Aorta (tissue), 5 donors: ENCODE measurements at regions not wholly inside any gene's neighbourhood (a gene's known extent, or its start where the extent isn't known, plus 50 kb on each side); places are given as distances from the start of the nearest gene placed in this dataset.

Source experiments
- ATAC-seq: fragments of 200-7000 bp; cut with Tn5 transposase; one replicate; pipeline ENCODE4 v1.9.1; 2022; ENCODE audit warnings: moderate library complexity; ENCODE audit not compliant: low FRiP score
- DNase-seq, 2 donors: peaks; one replicate each; pipeline ENCODE4 v3.0.0-alpha.2; 2020
- H3K27ac ChIP-seq, 2 donors: one replicate each; pipeline ENCODE4 v1.5.1; 2013; ENCODE audit warnings: low read length in 2 of 2, mild to moderate bottlenecking in 2 of 2, moderate library complexity in 2 of 2, control low read depth in 1 of 2, inconsistent platforms in 1 of 2, low read depth in 1 of 2
- H3K27me3 ChIP-seq, 2 donors: one replicate each; pipeline ENCODE4 v1.6.1; 2013; ENCODE audit warnings: control low read depth in 1 of 2, low read length in 1 of 2, mild to moderate bottlenecking in 1 of 2, moderate library complexity in 1 of 2; ENCODE audit not compliant: insufficient read depth in 2 of 2, control insufficient read depth in 1 of 2
- H3K36me3 ChIP-seq, 2 donors: one replicate each; pipeline ENCODE4 v1.6.1; 2013; ENCODE audit warnings: control low read depth in 1 of 2, low read length in 1 of 2, mild to moderate bottlenecking in 1 of 2; ENCODE audit not compliant: insufficient read depth in 2 of 2, control insufficient read depth in 1 of 2
- H3K4me1 ChIP-seq, 2 donors: one replicate each; pipeline ENCODE4 v1.6.1; 2013; ENCODE audit warnings: low read length in 2 of 2, control low read depth in 1 of 2, mild to moderate bottlenecking in 1 of 2, moderate library complexity in 1 of 2; ENCODE audit not compliant: insufficient read depth in 2 of 2, control insufficient read depth in 1 of 2
- H3K4me3 ChIP-seq, 2 donors: one replicate each; pipeline ENCODE4 v1.5.1; 2013; ENCODE audit warnings: low read length in 2 of 2, control low read depth in 1 of 2, mild to moderate bottlenecking in 1 of 2
- H3K9me3 ChIP-seq: one replicate; pipeline ENCODE4 v1.6.1; 2013; ENCODE audit warnings: mild to moderate bottlenecking, low read length; ENCODE audit not compliant: control insufficient read depth
- whole genome bisulfite sequencing, 2 donors: extraction: QIAGEN DNeasy Blood & Tissue Kit; methylation state at CpG; one replicate each; pipeline ENCODE4 v1.1.7; 2013; 5-methylcytosine and 5-hydroxymethylcytosine counted together
- intact Hi-C, 2 donors: fragments of 100-400 bp; cut with DNase I; formaldehyde crosslinking; loops; one replicate each; pipeline versions ENCODE4 v1.14.2 to v1.15.0; 2022
- donor health status: healthy with polysubstance abuse.
- donor health status: Bipolar disorder and iron deficiency.
- donor health status: DM: no; HTN: no; CAD: no.
- donor health status: DM: no; HTN: no; CAD: no.
- donor health status: DM: yes; HTN: yes; CAD: no.

DNA sequence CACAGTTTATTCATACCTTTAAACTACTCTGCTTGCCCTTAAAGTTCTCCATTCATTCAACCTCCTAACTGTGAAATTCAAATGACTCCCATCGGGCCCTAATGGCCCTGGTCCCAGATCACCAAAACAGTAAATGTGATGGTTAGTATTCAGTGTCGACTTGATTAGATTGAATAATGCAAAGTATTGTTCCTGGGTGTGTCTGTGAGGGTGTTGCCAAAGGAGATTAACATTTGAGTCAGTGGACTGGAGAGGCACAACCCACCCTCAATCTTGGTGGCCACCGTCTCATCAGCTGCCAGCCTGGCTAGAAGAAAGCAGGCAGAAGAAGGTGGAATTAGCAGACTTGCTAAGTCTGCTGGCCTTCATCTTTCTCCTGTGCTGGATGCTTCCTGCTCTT, 80.1 kb upstream of the PLXNA4 start:
- DNase-seq: no peak
- peaks cover 0 to 1% of the 10 kb centered on the region in 2 donors for H3K27me3 ChIP-seq
- no peak overlapping the region for H3K4me3 ChIP-seq
- H3K27ac ChIP-seq: no peak overlapping the region
- intact Hi-C loops: no loop called here
- 87 to 89% methylated on average over 3 of the region's 3 CpGs for WGBS, 2 donors
- ATAC-seq: no peak
- peaks cover 3% of the 10 kb centered on the region for H3K9me3 ChIP-seq
- no peaks in the 10 kb centered on the region for H3K36me3 ChIP-seq
- H3K4me1 ChIP-seq: no peaks in the 10 kb centered on the region

DNA sequence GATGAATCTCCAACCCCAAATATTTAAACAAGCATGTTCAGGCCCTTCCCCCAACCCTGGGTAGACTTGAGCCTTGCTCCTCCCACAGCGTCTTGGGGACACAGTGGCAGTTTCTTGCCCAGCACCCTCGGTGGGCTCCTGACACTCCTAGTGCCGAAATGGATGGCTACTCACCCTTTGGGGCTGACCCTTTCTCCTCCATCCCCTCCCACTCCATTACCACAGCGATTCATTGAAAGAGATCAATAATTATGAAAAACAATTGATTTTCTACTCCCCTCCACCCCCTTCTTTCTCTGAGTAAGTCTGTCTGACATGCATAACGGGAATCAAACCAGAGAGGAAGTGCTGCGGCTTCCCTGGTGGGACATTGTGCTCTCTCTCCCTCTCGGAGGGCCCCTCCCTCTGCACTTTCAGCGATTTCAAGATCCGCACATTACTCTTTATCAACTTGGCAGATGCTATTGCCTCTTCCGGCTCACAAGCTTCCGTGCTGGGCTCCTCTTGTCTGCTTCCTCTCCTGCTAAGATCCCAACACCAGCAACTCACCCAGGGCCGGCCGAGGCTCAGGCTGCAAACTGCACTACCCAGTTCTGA, 79.0 kb upstream of the PLXNA4 start:
- ATAC-seq: peak; percentile 33
- Histone ChIP-seq H3K4me3 (no peak overlapping the region), H3K27ac (no peak overlapping the region), H3K9me3 (peaks cover 3% of the 10 kb centered on the region), H3K36me3 (no peaks in the 10 kb centered on the region), H3K4me1 (no peaks in the 10 kb centered on the region), H3K27me3 (peaks cover 0 to 1% of the 10 kb centered on the region in 2 donors)
- DNase-seq: peak in 1 of 2 donors; percentile 69
- intact Hi-C loops: no loop called here
- WGBS, 2 donors: 4 to 6% methylated on average over 13 of the region's 13 CpGs

DNA sequence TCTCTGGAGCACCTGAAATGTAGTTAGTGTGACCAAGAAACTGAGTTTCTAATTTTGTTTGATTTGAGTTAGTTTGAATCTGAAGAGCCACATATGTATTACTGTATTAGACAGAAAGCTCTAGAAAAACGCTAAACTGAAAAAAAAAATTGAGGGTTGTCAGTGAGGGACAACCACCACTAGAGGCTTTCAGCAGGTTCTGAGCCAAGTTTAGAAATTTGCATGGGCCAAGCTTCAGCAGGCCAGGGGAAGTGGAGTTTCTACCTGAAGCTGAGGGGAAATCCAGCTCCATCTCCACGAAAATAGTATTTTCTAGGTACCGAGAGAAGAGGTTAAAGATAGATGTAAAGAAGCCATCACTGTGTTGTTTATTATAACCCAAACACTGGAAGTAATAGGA, 77.9 kb upstream of the PLXNA4 start:
- H3K4me1 ChIP-seq: no peaks in the 10 kb centered on the region
- no peak overlapping the region for H3K27ac ChIP-seq
- DNase-seq (no peak), ATAC-seq (no peak)
- 57 to 59% methylated on average over 3 of the region's 3 CpGs for WGBS, 2 donors
- peaks cover 3% of the 10 kb centered on the region for H3K9me3 ChIP-seq
- no peak overlapping the region for H3K4me3 ChIP-seq
- H3K36me3 ChIP-seq: no peaks in the 10 kb centered on the region
- H3K27me3 ChIP-seq: peaks cover 0 to 1% of the 10 kb centered on the region in 2 donors
- intact Hi-C loops: no loop called here

DNA sequence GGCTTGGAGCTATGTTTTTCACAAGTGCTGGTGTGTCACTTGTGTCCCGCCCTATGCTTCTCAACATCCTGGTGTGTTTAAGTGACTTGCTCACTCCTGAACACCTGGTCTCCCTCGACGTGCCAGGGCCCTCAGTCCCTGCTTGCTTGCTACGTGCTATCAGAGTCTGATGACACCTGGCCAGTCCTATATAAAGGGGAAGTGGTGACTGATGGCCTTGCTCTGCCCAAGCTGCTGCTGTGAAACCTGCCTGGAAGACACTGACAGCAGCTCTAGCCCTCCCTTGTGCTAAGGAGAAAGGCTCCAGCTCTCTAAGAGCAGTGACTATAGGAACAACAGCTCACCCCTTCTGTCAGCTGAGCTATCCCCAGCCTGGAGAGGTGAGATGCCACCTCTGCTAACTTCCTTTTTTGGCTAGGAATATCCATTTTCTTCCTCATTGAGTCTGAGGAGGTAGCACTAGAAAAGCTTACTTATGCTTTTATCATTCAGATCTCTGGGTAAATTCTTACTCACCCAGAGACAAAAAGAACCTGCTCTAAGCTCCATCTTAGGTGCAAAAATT, 77.2 kb upstream of the PLXNA4 start:
- 83 to 85% methylated on average over 4 of the region's 4 CpGs for WGBS, 2 donors
- peaks cover 3% of the 10 kb centered on the region for H3K9me3 ChIP-seq
- no peak overlapping the region for H3K27ac ChIP-seq
- H3K27me3 ChIP-seq: peaks cover 0 to 1% of the 10 kb centered on the region in 2 donors
- ATAC-seq (no peak), DNase-seq (no peak)
- intact Hi-C loops: no loop called here
- no peaks in the 10 kb centered on the region for H3K4me1 ChIP-seq
- H3K36me3 ChIP-seq: no peaks in the 10 kb centered on the region
- H3K4me3 ChIP-seq: no peak overlapping the region

DNA sequence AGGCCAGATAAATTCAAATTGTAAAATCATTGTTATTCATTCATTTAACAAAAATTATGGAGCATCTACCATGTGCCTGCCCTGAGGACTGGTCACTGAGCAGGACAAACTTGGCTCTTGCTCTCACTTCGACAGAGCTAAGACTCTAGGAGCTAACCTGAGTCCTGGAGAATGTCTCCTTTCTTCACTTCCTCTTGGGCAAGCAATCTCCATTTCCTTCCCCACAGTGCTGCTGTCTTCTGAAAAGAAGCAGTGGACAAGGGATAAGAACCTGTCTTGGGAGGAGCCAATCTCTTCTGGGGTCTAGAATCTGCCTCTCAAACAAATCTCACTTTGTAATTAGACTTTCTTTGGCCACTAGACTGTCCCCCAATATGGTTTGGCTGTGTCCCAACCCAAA, 76.2 kb upstream of the PLXNA4 start:
- Histone ChIP-seq H3K9me3 (peaks cover 1% of the 10 kb centered on the region), H3K27me3 (peaks cover 0 to 1% of the 10 kb centered on the region in 2 donors), H3K36me3 (no peaks in the 10 kb centered on the region), H3K4me3 (no peak overlapping the region), H3K27ac (no peak overlapping the region), H3K4me1 (no peaks in the 10 kb centered on the region)
- intact Hi-C loops: no loop called here
- WGBS, 2 donors: 76 to 90% methylated on average over 1 of the region's 1 CpG
- ATAC-seq: no peak
- no peak for DNase-seq

DNA sequence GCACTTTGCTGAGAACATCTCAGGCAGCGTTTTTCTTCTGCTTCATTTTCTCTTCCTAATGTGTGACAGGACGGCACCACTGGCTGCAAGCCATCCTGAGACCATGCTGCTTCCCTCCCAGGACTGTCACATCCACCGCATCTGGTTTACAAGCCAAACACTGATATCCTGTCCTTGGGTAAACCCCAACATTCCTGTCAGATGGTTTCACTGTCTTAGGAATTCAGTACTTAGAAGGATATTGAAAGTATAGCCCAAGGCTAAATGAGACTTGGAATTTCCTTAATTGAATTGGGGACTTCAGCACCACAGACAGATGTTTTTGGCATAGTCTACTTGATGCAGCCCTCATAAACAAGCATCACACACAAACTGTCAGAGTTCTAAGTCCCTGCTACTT, 74.2 kb upstream of the PLXNA4 start:
- DNase-seq (no peak), ATAC-seq (no peak)
- no peaks in the 10 kb centered on the region for H3K27me3 ChIP-seq
- H3K4me1 ChIP-seq: no peaks in the 10 kb centered on the region
- H3K4me3 ChIP-seq: no peak overlapping the region
- H3K9me3 ChIP-seq: no peaks in the 10 kb centered on the region
- no peak overlapping the region for H3K27ac ChIP-seq
- H3K36me3 ChIP-seq: no peaks in the 10 kb centered on the region
- WGBS, 2 donors: 11 to 18% methylated on average over 3 of the region's 3 CpGs
- intact Hi-C loops: no loop called here

DNA sequence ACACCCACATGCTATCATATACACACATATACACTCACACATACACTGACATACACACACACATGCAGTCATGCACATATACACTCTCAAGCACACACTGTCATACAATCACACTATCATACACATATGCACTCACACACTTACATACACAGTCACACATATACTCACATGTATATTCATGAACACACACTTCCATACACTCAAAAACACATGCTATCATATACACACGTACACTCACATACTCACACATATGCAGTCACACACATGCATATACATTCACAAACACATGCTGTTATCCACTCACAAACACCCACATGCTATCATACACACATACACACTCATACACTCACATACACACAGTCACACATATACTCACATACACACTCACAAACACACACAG, 71.0 kb upstream of the PLXNA4 start:
- ATAC-seq (no peak), DNase-seq (no peak)
- intact Hi-C loops: no loop called here
- no peaks in the 10 kb centered on the region for H3K9me3 ChIP-seq
- no peak overlapping the region for H3K27ac ChIP-seq
- 96 to 100% methylated on average over 1 of the region's 1 CpG for WGBS, 2 donors
- H3K4me3 ChIP-seq: no peak overlapping the region
- no peaks in the 10 kb centered on the region for H3K27me3 ChIP-seq
- H3K36me3 ChIP-seq: no peaks in the 10 kb centered on the region
- H3K4me1 ChIP-seq: no peaks in the 10 kb centered on the region

DNA sequence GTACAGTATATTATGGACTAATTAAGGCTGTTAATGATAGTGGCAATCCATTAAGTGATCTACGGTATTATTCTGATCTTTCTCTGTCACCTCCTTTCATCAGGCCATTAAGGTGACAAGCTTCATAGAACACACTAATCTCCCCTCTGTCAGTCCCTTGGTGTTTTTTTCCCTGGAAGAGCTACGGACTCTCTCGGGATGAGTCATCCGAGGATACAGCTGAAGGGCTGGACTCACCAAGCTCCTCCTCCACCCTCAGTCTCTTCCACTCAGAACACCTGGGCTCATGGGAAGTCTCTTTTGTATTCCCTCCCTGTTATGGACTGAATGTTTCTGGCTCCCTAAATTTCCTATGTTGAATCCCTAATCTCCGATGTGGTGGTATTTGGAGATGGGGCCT, 69.8 kb upstream of the PLXNA4 start:
- no peak for DNase-seq
- no peak overlapping the region for H3K4me3 ChIP-seq
- no peak overlapping the region for H3K27ac ChIP-seq
- no peaks in the 10 kb centered on the region for H3K27me3 ChIP-seq
- no peak for ATAC-seq
- intact Hi-C loops: no loop called here
- no peaks in the 10 kb centered on the region for H3K36me3 ChIP-seq
- H3K9me3 ChIP-seq: peaks cover 2% of the 10 kb centered on the region
- 62 to 72% methylated on average over 5 of the region's 5 CpGs for WGBS, 2 donors
- no peaks in the 10 kb centered on the region for H3K4me1 ChIP-seq

DNA sequence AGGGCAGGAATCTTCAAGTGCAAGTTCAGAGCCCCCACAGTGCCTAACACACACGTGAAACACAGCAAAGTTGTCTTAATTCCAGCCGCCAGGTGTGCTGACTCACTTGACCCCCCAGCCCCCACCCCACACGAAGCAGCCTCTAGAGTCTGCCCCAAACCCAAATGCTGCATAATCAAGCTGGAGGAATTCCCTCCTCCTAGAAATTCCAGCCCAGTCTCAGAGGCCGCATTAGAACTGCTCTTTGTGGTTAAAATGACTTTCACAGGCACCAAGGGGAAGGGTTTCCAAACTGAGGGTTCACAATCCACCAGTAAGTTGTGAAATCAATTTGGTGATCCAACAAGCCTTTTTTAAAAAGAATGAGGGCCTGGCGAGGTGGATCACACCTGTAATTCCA, 67.0 kb upstream of the PLXNA4 start:
- peaks cover 2% of the 10 kb centered on the region for H3K9me3 ChIP-seq
- 43 to 49% methylated on average over 5 of the region's 5 CpGs for WGBS, 2 donors
- ATAC-seq (no peak), DNase-seq (no peak)
- intact Hi-C loops: no loop called here
- no peak overlapping the region for H3K4me3 ChIP-seq
- no peak overlapping the region for H3K27ac ChIP-seq
- no peaks in the 10 kb centered on the region for H3K36me3 ChIP-seq
- no peaks in the 10 kb centered on the region for H3K27me3 ChIP-seq
- H3K4me1 ChIP-seq: no peaks in the 10 kb centered on the region
